Epithelial cell of esophagus (primary cell): ENCODE measurements at regions not wholly inside any gene's neighbourhood (a gene's known extent, or its start where the extent isn't known, plus 50 kb on each side); places are given as distances from the start of the nearest gene placed in this dataset.

Experiments used
- DNase-seq: peaks from one replicate; pipeline ENCODE4 v3.0.0; 2010; ENCODE audit warnings: low read depth
- H3K4me3 ChIP-seq: 2 replicates; pipeline ENCODE4 v1.5.1; 2011; ENCODE audit warnings: mild to moderate bottlenecking, low read length, control low read depth
- CTCF ChIP-seq: IDR thresholded peaks from 2 replicates; pipeline ENCODE4 v1.5.1; 2011; ENCODE audit warnings: low read depth, mild to moderate bottlenecking, low read length, control low read depth, inconsistent platforms; ENCODE audit not compliant: insufficient read depth; ENCODE audit errors: missing control alignments

DNA sequence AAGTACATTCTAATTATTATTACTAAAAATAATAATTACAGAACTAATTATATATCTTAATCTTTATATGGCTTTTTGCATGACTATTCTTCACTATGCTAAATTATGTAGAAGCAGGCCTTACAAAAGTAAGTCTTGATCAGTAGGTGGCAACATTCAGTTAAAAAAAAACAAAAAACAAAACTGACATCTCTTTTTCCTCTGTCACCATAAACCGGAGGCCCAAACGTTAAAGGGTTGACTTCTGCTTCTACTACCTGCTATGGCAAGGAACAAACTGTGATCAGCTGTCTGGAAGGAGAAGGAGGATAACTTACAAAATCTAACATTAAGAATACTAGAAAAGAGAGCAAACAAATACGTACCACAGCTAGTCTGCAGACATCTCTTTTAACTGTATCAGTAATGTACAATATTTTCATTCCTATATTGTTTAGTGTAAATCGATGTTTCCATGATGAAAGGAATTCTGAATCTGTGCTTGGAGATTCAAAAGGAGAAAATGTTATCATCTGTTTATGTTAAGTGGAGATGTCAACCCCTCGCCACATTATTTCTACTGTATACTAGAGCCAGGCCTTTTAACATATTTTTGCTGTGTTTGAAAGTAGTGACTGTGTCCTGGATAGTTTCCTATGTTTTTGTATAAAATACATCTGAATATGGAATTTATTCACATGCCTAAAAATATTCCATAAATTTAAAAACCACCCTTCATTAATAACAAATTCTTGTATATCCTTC lies 1525.4 kb downstream of the SLITRK1 start:
- no peak overlapping the region for H3K4me3 ChIP-seq
- DNase-seq, result no peak
- TF ChIP-seq CTCF, result peak; percentile 14

GRCh38 chr13:82344867-82345266 lies 1537.4 kb downstream of the SLITRK1 start:
- H3K4me3 ChIP-seq, result no peak overlapping the region
- DNase-seq, result no peak
- no peak for TF ChIP-seq CTCF

GRCh38 chr13:82341116-82341515 lies 1541.2 kb downstream of the SLITRK1 start:
- no peak overlapping the region for H3K4me3 ChIP-seq
- DNase-seq, result no peak
- no peak for TF ChIP-seq CTCF

GRCh38 chr13:82330499-82330898 lies 1551.8 kb downstream of the SLITRK1 start:
- peak; percentile 41 for DNase-seq
- no peak overlapping the region for H3K4me3 ChIP-seq
- peak; percentile 43 for TF ChIP-seq CTCF

- no peak overlapping the region for H3K4me3 ChIP-seq
- TF ChIP-seq CTCF, result no peak
- DNase-seq, result peak; percentile 51
Measured at GRCh38 chr13:82323101-82323500, 1559.2 kb downstream of the SLITRK1 start.

GRCh38 chr13:82305588-82305987 lies 1576.7 kb downstream of the SLITRK1 start:
- no peak for DNase-seq
- no peak for TF ChIP-seq CTCF
- no peak overlapping the region for H3K4me3 ChIP-seq

- no peak overlapping the region for H3K4me3 ChIP-seq
- TF ChIP-seq CTCF, result no peak
- no peak for DNase-seq
Measured at GRCh38 chr13:82298106-82298505, 1584.2 kb downstream of the SLITRK1 start.
